ENCODE measurements at regions not wholly inside any gene's neighbourhood (a gene's known extent, or its start where the extent isn't known, plus 50 kb on each side); places are given as distances from the start of the nearest gene placed in this dataset.
"Not testable (repeated sequence)": the region's sequence is repeated elsewhere in the genome, so short reads cannot be mapped to it uniquely, and the experiment has no call there.

GRCh38 chr10:120791316-120791715 is 59.8 kb upstream of the WDR11 start:
- H3K4me2 ChIP-seq (ENCODE audit: insufficient read depth, low read length) = no peak overlapping the region
- H3K4me3 ChIP-seq (ENCODE audit: insufficient read depth, low read length) = no peak overlapping the region
- H3K79me2 ChIP-seq (ENCODE audit: insufficient read depth, low read length) = no peaks in the 10 kb centered on the region
- no peaks in the 10 kb centered on the region for H3K4me1 ChIP-seq (ENCODE audit: insufficient read depth, low read length)
- H3K27ac ChIP-seq (ENCODE audit: low read depth, low read length) = no peak overlapping the region
- DNase-seq (ENCODE audit: insufficient read length, low spot score, missing footprints) = no peak
- no peaks in the 10 kb centered on the region for H4K20me1 ChIP-seq (ENCODE audit: insufficient read depth, low read length)
- H3K9me3 ChIP-seq (ENCODE audit: low read depth, low read length) = no peaks in the 10 kb centered on the region
- no peaks in the 10 kb centered on the region for H3K27me3 ChIP-seq (ENCODE audit: insufficient read depth, low read length)
- no peaks in the 10 kb centered on the region for H3K36me3 ChIP-seq (ENCODE audit: insufficient read depth, low read length)
- no peak overlapping the region for H2AFZ ChIP-seq (ENCODE audit: low read length)
- no peak for TF ChIP-seq CTCF (IDR thresholded peaks at IDR 0.05; ENCODE audit: extremely low read depth, low read depth, low read length)

- Histone ChIP-seq H4K20me1 (ENCODE audit: insufficient read depth, low read length) (no peaks in the 10 kb centered on the region), H3K4me1 (ENCODE audit: insufficient read depth, low read length) (no peaks in the 10 kb centered on the region), H2AFZ (ENCODE audit: low read length) (no peak overlapping the region), H3K4me3 (ENCODE audit: insufficient read depth, low read length) (no peak overlapping the region), H3K27ac (ENCODE audit: low read depth, low read length) (no peak overlapping the region), H3K79me2 (ENCODE audit: insufficient read depth, low read length) (no peaks in the 10 kb centered on the region), H3K9me3 (ENCODE audit: low read depth, low read length) (no peaks in the 10 kb centered on the region), H3K4me2 (ENCODE audit: insufficient read depth, low read length) (no peak overlapping the region), H3K27me3 (ENCODE audit: insufficient read depth, low read length) (no peaks in the 10 kb centered on the region), H3K36me3 (ENCODE audit: insufficient read depth, low read length) (no peaks in the 10 kb centered on the region)
- DNase-seq (ENCODE audit: insufficient read length, low spot score, missing footprints) = no peak
- no peak for TF ChIP-seq CTCF (IDR thresholded peaks at IDR 0.05; ENCODE audit: extremely low read depth, low read depth, low read length)
Measured at GRCh38 chr10:120793088-120793487, 58.1 kb upstream of the WDR11 start.

- H3K4me1 ChIP-seq (ENCODE audit: insufficient read depth, low read length) = no peaks in the 10 kb centered on the region
- H3K79me2 ChIP-seq (ENCODE audit: insufficient read depth, low read length) = no peaks in the 10 kb centered on the region
- no peaks in the 10 kb centered on the region for H3K27me3 ChIP-seq (ENCODE audit: insufficient read depth, low read length)
- H3K36me3 ChIP-seq (ENCODE audit: insufficient read depth, low read length) = no peaks in the 10 kb centered on the region
- TF ChIP-seq CTCF (IDR thresholded peaks at IDR 0.05; ENCODE audit: extremely low read depth, low read depth, low read length) = no peak
- no peak overlapping the region for H3K4me3 ChIP-seq (ENCODE audit: insufficient read depth, low read length)
- no peak overlapping the region for H3K4me2 ChIP-seq (ENCODE audit: insufficient read depth, low read length)
- H4K20me1 ChIP-seq (ENCODE audit: insufficient read depth, low read length) = no peaks in the 10 kb centered on the region
- no peak for DNase-seq (ENCODE audit: insufficient read length, low spot score, missing footprints)
- H3K9me3 ChIP-seq (ENCODE audit: low read depth, low read length) = no peaks in the 10 kb centered on the region
- H2AFZ ChIP-seq (ENCODE audit: low read length) = no peak overlapping the region
- no peak overlapping the region for H3K27ac ChIP-seq (ENCODE audit: low read depth, low read length)
Measured at GRCh38 chr10:120794390-120794789, 56.8 kb upstream of the WDR11 start.

DNA sequence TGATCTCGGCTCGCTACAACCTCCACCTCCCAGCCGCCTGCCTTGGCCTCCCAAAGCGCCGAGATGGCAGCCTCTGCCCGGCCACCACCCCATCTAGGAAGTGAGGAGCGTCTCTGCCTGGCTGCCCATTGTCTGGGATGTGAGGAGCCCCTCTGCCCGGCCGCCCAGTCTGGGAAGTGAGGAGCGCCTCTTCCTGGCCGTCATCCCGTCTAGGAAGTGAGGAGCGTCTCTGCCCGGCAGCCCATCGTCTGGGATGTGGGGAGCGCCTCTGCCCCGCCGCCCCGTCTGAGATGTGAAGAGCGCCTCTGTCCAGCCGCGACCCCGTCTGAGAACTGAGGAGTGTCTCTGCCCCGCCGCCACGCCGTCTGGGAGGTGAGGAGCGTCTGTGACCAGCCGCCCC is 52.9 kb upstream of the WDR11 start:
- H3K9me3 ChIP-seq (ENCODE audit: low read depth, low read length); H3K4me3 ChIP-seq (ENCODE audit: insufficient read depth, low read length); H3K4me2 ChIP-seq (ENCODE audit: insufficient read depth, low read length); H2AFZ ChIP-seq (ENCODE audit: low read length); DNase-seq (ENCODE audit: insufficient read length, low spot score, missing footprints); H3K36me3 ChIP-seq (ENCODE audit: insufficient read depth, low read length); H3K27ac ChIP-seq (ENCODE audit: low read depth, low read length); H3K4me1 ChIP-seq (ENCODE audit: insufficient read depth, low read length); H4K20me1 ChIP-seq (ENCODE audit: insufficient read depth, low read length); H3K27me3 ChIP-seq (ENCODE audit: insufficient read depth, low read length); H3K79me2 ChIP-seq (ENCODE audit: insufficient read depth, low read length): not testable (repeated sequence)

GRCh38 chr10:120799849-120800248 is 51.3 kb upstream of the WDR11 start:
- Histone ChIP-seq H3K36me3 (ENCODE audit: insufficient read depth, low read length) (no peaks in the 10 kb centered on the region), H2AFZ (ENCODE audit: low read length) (no peak overlapping the region), H3K4me2 (ENCODE audit: insufficient read depth, low read length) (no peak overlapping the region), H3K9me3 (ENCODE audit: low read depth, low read length) (no peaks in the 10 kb centered on the region), H3K79me2 (ENCODE audit: insufficient read depth, low read length) (no peaks in the 10 kb centered on the region), H3K4me1 (ENCODE audit: insufficient read depth, low read length) (no peaks in the 10 kb centered on the region), H3K4me3 (ENCODE audit: insufficient read depth, low read length) (no peak overlapping the region), H4K20me1 (ENCODE audit: insufficient read depth, low read length) (no peaks in the 10 kb centered on the region), H3K27me3 (ENCODE audit: insufficient read depth, low read length) (no peaks in the 10 kb centered on the region), H3K27ac (ENCODE audit: low read depth, low read length) (no peak overlapping the region)
- no peak for TF ChIP-seq CTCF (IDR thresholded peaks at IDR 0.05; ENCODE audit: extremely low read depth, low read depth, low read length)
- DNase-seq (ENCODE audit: insufficient read length, low spot score, missing footprints) = no peak

Measured in osteoblast (primary cell).